GM18858 (cell line): ENCODE measurements at regions not wholly inside any gene's neighbourhood (a gene's known extent, or its start where the extent isn't known, plus 50 kb on each side); places are given as distances from the start of the nearest gene placed in this dataset.

ENCODE experiments used
- ATAC-seq: cut with Tn5 transposase; IDR thresholded peaks from one replicate; pipeline ENCODE4 v1.9.1; 2021; ENCODE audit not compliant: unreplicated experiment

DNA sequence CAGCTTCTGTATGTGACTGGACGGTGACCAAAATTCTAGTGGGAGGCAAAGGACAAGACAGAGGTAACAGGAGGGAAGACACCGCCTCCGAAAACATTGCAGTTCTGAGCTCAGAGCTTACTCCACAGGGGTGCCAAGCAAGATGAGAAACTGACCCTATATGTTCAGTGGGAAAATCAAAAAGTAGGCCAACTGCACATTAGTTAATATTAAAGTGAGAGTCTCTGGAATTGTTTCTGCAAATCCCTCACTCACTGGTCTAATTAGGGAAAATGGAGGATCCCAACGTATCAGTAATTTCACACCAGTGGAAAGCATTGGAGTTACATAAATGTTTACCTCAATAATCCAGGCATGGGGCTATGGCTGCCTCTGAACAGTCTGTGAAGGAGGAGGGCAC lies 313.3 kb upstream of the KCNH8 start:
- no peak for ATAC-seq

DNA sequence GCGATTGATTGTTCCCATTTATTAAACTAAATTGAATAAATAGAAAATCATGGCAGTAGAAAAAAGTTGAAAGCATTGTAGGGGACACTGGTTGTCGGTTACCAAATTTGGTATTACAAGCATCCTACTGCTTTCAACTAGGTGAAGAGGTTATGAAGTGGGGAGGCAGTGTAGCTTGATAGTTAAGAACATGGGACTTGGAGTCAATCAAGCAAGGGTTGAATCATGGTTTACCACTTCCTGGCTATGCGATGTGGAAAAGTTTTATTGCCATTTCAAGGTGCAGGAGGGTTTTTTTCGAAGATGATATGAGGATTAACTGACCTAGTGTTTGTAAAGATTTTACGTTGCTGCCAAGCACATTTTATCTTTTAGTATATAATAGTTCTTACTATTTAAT lies 318.2 kb upstream of the KCNH8 start:
- no peak for ATAC-seq

DNA sequence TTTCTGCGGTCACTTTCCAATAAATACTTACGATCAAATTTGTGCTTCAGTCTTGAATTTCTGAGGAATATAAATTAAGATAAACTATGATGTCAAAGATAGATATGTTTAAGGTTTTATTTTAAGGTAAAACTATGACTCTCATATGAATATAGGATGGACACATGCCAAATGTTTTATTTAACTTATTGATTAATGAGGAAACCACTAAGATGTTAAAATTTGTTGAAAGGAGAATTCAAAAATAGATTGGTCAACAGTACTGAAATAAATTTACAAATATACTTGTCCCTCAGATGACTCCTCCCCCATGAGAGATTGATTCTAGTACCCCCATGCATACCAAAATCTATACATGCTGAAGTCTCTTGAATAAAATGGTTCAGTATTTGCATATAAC lies 319.7 kb upstream of the KCNH8 start:
- ATAC-seq: no peak

DNA sequence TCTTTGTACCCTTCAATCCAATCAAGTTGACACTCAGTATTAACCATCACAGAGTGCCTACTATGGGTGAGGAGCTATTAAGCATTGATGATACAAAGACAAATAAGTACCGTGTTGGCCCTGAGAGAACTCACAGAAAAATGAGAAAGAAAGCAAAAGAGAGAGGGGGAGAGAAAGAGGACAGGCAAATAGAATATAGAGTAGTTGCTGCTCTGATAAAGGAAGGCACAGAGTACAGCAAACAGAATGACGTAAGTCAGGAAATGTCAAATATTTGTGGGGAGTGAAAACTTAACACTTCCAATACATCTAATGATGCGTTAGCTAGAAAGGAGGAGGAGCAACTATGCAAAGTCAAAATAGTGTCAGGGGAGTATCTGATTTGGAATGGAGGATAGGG lies 320.6 kb upstream of the KCNH8 start:
- no peak for ATAC-seq

DNA sequence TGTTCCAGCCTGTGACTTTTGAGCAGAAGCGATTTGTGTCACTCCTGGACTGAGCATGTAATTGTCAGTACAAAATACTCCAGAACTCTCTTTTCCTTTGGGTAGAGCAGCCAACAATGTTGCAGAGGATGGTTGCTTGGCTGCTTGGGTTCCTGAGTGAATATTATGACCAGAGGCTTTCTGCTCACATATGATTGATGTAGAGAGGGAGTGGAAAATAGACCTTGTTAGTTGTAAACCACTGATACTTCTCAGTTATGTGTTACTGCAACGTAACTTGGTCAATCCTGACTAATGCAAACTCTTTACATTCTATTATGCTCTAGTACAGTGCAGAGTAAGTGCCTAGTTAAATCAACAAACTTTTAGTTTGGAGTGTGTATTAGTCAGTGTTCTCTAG lies 322.6 kb upstream of the KCNH8 start:
- ATAC-seq: no peak

DNA sequence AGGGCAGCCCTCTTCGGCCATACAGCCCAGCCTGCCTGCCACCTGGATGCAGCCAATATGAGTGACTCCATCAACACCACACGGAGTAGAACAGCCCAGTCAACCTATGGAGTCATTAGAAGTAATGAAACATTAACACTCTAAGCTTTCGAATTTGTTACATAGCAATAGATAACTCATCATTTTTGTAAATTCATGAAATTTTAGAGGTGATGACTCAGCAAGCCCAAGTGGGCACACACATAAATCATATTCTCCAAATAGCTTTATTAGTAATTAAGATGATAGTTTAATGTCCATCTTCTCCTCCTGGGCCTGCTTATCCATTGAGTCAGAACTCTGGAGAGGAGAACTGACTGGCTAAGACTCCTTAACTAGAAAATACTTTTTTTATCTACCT lies 335.0 kb upstream of the KCNH8 start:
- ATAC-seq: no peak

DNA sequence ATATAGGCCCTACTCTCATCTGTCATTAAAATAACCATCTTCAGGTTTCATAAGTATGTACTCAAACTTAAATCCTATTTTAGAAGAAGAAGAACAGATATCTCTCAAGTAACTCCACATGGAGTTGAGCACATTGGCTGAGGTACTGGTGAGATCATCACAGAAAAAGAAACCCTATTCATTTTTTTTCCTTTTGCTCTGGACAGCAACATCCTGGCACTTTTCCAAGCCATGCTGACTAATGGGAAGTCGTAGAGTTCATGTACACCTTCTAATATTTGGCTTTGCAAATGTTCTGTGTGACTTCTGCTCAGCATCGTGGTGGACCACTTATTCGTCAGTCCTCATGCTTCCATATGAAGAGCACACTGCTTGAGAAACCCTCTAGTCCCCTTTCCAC lies 336.0 kb upstream of the KCNH8 start:
- no peak for ATAC-seq

DNA sequence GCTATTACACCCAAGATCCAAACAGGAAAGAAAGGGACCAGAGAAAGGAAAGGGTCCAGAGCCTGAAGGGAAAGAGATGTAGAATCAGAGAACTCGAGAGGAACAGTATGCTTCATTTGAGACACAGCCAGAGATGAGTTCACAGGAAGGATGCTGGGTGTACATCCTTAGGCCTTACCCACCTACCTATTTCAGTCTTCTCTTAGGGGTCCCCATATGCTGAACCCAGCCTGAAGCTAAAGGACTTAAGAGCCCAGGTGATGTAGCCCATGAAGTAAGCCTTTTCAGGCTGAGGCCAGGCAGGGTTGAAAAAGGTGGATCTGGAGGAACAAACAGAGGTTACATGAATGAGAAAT lies 338.0 kb upstream of the KCNH8 start:
- ATAC-seq: no peak

DNA sequence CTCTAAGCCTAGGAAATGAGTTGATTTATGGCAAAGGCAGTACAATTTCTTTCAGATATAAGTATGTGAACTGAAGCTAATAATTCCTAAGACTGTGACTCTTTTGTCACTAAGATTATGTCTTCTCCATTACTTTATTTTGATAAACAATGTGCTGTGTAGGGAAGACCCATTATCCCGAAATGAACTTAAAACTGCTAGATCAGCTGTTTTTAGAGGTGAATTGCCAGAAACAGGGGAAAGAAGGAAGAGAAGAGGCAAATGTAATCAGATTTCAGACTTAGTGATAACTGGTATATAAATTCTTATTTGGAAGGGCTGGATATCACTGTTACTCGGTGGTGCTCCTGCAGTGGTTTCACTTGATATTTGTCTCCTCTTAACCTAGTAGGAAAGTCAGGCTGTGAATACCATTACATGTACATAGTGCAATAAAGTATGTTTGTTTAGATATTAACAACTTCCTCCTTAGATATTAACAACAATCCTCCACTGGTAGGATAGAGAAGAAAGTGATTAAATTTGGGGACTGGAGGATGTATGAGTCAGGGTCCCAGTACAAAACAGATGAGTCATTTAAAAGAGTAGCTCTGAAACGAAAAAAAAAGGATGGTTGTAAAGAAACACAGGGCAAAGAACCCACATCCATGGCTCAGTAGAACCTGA lies 338.5 kb upstream of the KCNH8 start:
- ATAC-seq: no peak

DNA sequence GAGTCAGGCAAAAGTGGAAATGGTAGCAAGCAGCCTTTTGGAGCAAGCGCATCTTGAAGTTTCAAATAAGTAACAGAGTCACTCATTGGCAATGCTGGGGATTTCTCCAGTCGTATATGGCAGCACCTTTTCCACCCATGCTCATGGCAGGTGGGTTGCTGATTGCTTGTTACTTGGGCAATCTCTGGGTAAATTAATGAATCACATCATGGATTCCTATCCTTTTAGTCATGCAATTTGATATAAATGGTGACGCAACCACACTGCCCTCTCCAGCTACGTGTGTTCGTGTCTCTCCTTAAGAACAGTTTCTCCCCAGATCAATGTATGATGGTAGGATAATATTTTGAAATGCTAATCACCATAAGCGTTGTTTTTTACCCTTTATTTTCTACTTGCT lies 339.9 kb upstream of the KCNH8 start:
- no peak for ATAC-seq

DNA sequence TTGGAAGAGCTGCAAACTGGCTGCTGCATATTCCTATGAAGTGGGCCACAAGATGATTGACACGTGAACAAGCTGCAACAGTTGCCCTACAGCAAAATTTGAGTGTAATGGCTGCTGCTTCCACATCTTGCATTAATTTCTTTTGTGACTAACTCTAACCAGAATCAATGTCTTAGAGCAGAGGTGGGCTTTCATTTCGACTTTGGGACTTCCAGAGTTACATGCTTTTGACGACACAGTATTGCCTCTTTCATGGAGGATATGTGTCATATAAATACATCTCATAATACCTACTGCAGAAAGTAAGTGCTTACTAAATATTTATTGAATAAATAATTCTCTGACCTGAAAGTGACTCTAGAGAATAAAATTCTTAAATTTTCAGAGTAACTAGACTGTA lies 340.7 kb upstream of the KCNH8 start:
- no peak for ATAC-seq

DNA sequence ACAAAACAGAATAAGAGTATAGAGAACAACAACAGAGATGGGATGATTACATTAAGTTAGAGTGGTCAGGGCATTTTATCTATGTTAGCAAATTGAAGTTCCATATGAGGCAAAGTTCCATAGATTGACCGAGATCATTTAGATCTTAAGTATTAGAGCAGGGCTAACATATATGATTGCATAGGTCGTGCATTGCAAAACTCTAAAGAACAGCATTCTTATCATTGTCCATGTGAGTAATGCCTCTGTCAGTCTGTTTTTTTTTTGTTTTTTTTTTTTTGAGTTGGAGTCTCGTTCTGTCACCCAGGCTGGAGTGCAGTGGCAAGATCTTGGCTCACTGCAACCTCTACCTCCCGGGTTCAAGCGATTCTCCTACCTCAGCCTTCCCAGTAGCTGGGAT lies 341.7 kb upstream of the KCNH8 start:
- ATAC-seq: no peak

DNA sequence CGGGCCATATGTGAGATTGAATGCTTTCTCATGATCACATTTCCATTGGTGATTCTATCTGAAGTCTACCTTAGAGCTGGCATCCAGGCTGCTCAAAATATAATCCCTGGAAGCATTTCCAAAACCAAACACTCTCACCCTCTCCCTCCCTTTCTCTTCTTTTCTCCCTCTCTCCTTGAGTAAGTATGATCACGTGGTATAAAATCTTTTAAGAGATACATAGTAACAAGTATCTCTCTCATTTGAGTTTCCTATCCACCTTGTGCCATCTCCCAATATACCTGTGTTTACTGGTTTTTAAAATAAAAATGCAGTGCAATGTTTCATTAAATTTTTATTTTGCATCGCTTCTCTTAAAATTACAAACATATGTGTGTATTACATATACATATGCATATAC lies 350.9 kb upstream of the KCNH8 start:
- ATAC-seq: no peak

DNA sequence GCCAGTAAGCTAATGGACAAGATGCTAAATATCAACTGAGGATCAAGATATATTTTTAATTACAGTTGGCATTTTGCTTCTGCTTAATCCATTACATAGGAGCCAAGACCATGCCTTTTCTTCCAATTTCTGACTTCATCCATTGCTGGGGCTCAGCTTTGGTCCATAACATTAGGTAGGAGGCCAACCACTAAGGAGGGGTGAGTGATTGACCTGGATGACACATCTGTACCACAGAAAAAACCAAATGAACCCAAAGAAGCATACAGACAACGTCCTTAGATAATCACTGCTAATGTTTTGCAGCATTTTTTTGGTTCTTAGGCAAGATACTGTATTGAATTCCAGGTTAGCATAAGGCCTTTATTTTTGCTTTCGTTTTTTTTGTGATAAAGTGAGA lies 353.2 kb upstream of the KCNH8 start:
- no peak for ATAC-seq

DNA sequence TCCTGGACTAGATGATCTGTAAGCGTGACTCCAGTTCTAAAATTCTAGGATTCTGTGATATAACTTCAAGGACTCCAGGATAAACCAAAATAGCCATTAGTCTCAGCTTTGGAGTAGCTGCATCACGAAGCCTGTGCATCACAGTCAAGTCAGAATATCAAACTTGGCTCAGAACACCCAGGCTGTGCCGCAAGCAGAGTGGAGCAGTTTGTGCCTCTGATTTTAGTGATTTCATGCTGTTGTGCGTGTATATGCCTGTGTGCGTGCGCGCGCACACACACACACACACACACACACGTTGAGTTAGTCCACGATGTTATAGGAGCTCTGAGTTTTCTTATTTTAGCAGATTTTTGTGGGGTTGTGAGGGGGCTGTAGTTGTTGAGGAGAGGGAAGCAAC lies 356.6 kb upstream of the KCNH8 start:
- ATAC-seq: no peak

DNA sequence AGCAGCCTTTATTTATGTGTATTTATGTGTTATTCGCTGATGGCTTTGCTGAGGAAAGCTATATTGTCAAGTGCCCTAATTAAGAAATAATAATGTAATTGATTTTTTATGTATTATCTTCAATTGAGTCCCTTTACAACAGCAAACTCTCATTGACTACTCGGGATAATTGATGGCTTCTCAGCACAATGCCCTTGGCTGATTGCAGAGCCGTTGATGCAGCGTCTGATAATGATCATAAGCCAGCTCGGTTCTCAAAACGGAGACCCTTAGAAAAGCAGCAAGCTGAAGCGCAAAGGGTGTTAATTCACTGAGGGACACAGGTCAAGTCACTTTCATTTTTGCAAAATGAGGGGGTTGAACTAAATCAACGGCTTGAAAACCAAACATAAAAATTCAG lies 357.1 kb upstream of the KCNH8 start:
- no peak for ATAC-seq

DNA sequence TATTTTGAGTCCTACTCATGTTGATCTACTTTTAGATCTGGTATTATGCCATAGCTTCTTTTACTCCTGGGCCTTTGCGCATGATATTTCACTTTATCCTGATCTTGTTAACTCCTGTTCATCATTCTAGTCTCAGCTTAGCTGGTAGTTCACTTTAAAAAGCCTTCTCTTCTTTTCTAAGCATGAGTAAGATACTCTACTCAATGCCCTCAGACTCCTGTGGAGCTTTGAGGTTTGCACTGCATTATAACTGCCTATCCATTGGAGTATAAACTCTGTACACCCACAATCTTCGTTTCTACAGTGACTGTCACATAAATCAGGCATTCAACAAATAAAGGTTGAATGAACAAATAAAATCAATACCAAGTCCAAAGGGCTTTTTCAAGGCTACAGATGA lies 357.9 kb upstream of the KCNH8 start:
- ATAC-seq: no peak

DNA sequence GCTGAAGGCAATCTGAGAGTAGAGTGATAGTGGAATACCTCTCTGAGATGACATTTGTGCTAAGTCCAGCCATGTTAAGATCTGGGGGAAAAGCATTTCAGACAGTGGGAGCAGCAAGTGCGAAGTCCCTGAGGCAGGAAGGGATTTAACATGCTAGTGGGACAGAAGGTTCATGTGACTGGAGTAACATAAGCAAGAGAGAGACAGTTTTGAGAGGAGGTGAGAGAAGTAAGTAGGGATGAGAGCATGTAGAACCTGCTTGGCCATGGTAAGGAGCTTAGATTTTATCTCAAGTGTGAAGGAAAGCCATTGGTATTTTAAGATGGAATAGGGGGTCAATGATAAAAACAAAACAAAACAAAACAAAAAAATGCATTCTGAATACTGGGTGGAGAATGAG lies 358.6 kb upstream of the KCNH8 start:
- ATAC-seq: no peak

DNA sequence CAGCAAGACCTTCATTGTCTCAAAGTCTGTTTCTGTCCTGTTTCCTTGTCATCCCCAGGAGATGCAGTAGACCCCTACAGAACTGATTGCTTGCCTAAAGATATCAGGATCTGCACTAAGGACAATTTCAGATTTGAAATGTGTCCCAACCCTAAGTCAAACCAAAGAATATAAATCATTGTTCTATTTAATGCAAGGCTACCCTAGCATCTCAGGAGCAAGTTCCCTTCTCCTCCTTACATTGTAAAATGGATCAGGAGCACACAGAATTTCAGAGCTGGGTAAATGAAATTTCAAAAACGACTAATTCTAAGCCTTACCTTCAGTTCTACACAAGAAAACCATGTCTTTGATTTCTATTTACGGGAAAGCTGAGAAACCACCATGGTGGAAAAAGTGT lies 360.9 kb upstream of the KCNH8 start:
- no peak for ATAC-seq

DNA sequence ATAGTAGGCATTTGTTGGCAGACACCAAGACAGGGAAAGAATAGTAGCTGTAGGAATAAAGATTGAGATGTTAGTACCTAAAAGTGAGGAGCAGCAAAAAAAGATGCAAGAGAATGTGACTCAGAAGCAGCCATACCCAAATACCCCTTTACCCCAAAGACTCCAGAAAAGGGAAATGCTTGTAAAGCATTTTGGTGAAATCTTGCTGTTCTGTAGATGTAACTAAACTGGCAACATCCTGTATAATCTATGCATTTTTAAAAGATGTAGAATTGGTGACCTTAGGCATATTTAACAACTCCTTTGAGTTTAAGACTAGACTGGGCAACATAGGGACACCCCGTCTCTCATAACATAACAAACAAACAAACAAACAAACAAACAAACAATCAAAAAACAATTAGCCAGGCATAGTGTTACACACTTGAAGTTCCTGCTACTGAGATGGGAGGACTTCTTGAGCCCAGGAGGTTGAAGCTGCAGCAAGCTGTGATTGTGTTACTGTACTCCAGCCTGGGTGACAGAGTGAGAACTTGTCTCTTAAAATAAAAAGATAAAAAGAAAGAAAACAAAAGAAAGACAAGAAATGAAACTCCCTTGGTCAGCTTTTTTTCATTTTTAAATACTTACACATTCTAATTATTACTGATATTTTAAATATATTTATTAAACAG lies 361.5 kb upstream of the KCNH8 start:
- no peak for ATAC-seq

DNA sequence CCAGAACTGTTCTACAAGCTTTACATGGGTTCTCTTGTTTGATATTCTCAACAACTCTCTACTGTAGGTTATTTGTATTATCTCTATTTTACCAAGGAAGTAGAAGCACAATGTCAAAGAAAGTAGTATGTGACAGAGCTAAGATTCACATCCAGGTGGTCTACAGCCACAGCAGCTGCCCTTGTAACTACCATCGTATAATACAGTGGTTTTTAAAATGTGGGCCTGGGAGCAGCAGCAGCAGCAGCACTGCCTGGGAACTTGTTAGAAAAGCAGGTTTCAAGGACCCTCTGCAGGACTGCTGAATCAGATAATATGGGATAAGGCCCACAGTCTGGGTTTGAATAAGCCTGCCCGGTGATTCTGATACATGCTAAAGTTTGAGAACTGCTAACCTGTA lies 357.1 kb upstream of the SATB1 start:
- no peak for ATAC-seq

DNA sequence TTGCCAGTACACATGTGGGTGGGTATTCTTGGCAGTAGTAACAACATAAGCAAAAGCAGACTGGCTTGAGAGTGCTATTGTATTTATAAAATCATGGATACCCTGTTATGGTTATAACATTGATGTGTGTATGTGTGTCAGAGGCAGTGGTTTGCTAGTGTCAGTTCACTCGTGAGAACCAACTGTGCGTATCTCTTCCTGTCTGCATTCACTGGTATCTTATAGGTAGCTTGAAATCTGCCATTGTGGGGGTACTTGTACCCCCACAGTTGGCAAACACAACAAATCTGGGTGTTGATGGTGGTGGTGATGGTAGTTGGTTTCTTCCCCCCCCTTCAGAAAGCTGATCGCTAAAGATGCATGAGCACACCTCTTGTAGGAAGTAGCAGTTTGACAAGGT lies 355.8 kb upstream of the SATB1 start:
- no peak for ATAC-seq

DNA sequence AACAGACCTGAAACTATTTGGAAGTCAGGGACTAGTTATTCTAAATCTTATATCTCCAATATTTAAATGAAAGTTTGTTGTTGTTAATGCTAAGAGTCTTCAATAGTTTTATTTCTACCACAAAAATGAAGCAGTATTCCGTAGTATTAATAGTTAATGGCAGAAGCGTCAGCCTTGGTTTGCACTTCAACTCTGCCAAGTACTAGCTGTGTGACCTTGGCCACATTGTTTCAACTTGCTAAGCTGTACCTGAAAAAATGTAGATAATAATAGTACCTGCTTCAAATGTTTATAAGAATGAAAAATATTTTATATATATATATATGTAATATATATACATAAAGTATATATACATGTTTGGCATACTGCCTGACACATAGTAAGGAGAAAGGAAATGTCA lies 354.6 kb upstream of the SATB1 start:
- ATAC-seq: no peak
